GM21786 (cell line): ENCODE measurements at regions not wholly inside any gene's neighbourhood (a gene's known extent, or its start where the extent isn't known, plus 50 kb on each side); places are given as distances from the start of the nearest gene placed in this dataset.

Source experiments
- ATAC-seq: cut with Tn5 transposase; IDR thresholded peaks from one replicate; pipeline ENCODE4 v1.9.1; 2021; ENCODE audit not compliant: unreplicated experiment

DNA sequence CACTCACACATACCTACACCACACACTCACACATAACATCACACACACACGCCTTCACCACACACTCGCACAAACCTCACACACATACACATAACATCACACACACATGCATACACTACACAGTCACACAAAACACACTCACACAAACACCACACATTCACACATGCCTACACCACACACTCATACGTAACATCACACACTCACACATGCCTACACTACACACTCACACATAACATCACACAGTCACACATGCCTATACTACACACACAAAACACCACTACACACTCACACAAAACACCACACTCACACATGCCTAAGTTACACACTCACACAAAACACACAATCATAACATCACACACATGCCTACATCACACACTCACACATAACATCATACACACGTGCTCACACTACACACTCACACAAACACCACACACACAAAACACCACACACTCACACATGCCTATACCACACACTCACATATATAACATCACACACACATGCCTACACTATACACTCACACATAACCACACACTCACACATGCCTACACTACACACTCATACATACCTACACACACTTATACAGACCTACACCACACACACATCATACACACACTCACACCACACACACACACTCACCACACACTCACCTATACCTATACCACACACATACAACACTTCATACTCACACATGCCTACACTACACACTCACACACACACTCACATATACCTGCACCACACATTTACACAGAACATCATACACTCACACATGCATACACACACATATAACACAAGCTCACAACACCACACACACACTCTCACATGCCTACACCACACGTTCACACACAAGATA is 383.5 kb downstream of the C6orf118 start:
- ATAC-seq, result no peak

DNA sequence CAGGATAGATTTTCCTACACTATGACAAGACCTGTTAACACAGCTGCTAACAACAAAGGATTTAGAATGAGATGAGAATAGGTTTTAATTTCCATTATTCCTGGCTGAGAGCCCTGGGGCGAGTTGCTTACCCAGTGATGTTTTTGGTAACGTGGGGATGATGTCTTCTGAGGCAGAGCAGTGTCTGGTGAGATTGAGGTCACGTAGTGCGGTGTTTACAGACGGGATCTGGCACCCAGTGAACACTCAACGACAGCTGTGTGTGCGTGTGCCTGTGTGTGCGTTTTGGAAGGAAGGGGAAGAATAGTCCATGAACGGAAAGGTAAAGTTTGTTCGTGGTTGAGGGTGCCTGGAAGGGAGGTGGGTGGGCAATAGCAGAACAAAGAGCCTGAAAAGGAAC is 384.7 kb downstream of the C6orf118 start:
- no peak for ATAC-seq

DNA sequence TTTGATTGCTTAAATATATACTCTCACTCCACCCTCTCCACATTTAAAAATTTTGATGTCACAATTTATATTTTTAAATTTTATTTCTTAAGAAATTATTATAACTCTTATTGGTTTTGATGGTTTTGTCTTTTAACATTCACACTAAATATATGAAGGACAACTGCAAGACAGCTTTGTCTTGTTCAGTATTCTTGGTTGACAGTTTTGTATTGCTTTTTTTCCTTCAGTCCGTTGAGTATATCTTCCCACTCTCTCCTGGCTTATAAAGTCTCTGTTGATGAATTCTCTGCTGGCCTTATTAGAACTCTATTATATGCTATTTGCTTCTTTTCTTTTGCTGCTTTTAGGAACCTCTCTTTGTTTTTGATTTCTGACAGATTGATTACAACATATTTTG is 392.2 kb downstream of the C6orf118 start:
- no peak for ATAC-seq

DNA sequence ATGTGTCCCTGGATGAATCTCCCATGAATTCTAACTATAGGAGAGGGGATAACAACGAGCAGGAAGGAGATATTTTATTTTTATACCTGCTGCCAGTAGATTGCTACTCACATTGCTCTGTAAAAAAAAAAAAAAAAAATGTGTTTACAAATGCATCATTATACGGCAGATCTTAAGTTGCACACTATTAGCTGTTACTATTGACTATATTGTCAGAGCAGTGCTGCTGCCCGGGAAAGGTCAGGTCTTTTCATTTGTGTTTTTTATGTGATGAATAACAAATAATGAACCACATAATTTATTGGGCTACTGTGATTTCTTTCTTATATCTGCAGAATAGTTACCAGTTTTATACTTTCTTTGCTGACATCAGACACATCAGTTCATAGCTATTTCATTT is 393.3 kb downstream of the C6orf118 start:
- ATAC-seq, result no peak

DNA sequence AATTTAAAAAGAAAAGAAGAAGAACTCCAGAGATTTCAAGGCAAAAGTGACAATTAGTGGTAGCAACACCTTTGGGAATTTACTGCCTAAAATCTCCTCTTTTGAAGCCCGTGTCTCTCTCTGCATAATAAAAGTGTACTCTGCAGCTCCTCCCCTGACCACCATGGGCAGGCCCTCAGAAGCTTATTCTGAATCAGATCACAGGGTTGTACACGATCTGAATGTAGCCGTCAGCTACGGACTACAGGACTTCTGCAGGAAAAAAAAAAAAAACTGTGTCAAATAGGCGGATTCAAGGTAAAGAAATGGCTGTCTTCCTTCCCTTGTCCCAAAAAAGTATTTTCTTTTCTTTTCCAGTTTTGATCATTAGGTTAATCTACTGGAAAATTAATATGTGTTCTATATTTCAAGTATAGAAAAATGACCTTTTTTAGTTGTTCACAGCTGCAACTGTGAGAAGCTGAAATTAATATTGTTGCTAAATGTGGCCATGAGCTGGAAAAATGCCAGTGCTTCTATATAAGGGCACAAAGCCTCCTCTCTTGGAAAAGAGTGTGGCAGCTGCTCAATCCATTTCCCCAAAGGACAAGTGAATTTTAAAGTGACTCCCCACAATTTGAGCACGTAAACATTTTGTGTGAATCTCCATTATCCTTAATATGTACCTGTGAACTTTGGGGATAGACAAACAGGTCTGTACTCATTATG is 397.4 kb downstream of the C6orf118 start:
- ATAC-seq, result no peak

DNA sequence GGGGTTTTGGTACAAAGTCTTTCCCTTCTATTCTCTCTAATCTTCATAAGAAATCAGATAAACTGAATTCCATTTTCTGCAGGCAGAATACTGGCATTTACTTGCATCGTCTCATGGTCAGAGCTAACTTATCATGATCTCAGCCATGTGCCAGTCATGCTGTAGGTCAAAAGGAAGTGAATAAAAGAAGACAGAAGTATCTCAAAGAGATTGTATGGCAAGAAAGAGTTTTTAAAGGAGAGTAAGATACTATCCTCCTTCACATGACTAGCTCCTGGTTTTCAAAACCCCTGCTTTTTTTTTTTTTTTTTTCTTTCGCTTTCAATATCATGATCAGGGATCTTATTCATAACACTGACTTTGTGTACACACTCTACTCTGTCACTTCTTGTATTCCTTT is 398.3 kb downstream of the C6orf118 start:
- ATAC-seq, result no peak

DNA sequence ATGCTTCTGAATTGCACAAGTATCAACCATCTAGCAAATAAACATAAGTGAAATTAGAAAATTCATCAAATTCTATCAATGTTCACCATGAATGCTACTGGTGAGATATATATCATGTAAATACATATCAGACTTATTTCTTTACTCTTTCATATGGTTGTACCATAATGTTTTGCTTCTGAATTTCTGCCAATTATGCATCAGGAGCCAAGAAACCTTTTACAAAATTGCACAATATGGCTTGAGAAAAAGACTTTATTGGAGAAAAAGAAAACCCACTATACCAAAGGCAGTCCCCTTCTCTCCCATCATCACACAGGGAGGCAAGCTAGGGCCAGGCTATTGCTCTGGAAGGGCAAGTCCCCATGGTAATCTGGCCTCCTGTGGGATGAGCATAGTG is 402.6 kb downstream of the C6orf118 start:
- no peak for ATAC-seq

DNA sequence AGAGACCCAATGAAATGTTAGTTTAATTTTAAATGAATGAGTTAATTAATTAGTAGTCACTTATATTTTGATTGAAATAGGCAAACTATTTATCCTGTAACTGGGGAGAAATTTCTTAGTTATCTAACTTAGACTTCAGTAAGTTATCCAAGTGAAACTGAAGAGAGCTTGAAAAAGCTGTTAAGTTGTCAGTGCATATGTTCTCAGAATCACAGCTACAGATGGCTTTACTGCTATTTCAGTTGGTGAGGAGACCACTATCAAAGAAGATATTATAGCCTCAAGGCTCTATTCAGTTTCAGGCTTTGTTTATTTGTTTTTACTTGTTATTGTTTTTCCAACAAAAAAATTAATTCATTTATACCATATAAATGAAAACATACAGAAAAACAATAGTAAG is 404.1 kb downstream of the C6orf118 start:
- no peak for ATAC-seq

DNA sequence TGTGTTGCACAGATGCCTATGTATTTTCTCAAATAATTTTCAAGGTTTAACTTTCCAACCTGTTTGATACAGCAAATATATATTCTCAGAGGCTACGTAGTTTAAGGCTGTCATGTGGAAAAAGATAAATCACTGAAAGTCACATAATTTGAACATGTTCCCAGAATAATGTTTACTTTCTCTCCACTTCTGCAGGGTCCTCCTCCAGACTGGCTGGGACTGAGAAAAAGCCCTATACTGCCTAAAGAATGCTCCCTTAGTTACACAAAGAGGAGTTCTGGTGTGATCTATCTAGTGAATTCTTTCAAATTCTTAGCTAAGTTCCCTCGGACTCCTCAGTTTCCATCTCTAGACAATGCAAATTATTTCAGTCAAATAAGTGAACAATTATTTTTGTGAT is 411.0 kb downstream of the C6orf118 start:
- no peak for ATAC-seq

DNA sequence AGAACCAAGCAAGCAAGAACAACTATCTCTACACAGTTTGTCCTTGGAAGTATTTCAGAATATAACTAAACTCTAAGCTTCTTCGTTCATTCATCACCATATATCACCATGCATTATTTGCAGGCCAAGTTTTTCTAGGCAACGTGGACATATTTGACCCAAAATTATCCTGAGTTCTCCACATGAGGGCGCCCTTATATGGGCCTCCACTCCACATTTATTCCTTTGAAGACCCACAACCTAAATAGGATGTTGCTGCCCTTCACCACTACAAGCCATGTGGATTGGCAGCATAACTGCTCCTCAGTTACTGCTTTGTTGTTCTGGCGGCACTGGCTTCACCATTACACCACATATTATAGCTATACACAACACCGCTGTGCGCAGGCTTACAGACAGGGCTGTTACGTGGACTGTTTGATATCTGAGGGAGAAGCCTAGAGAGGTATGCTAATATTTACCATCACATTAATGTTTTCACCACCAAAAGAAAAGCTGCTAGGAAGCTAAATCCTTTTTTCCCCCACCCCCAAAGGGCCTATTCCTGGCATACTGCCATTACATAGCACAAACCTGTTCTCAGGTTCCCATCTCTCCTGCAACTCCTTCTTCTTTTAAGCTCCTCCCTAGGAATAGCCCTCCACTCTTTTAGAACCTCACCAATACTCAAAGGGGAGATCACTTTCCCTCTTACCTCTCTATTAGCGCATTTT is 411.7 kb downstream of the C6orf118 start:
- ATAC-seq, result no peak

DNA sequence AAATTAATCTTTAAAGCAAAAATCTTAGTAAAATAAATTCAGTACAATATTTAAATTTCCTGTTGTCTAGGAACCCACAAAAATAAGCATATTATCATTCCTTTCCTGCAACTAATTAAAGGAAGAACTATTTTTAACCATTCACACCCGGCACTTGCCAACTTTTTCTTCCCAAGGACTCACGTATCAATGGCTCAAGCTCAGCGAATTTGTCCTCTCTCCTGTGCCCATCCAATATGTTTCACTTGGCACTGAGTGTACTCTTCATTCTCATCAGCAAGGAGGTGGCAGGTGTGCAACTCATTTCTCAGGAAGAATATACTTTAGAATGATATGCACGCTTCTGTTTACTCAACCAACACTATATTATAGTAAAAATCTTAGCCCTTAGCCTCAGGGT is 419.4 kb downstream of the C6orf118 start:
- no peak for ATAC-seq

DNA sequence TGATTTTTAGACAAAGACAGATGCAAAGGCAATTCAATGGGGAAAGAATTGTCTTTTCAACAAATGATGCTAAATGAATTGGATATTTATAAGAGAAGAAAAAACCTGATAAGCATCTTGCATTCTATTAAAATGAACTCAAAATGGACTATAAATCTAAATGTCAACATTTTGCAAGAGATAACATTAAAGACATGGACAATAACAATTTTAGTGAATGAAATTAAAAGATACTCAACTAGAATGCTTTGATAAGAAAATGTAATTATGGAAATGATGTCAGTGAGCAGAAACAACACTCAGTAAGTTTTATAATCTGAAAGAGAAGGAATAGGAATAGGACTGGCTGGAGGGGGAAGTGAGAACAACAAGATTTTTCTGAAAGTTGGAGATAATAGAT is 421.7 kb downstream of the C6orf118 start:
- ATAC-seq, result no peak

DNA sequence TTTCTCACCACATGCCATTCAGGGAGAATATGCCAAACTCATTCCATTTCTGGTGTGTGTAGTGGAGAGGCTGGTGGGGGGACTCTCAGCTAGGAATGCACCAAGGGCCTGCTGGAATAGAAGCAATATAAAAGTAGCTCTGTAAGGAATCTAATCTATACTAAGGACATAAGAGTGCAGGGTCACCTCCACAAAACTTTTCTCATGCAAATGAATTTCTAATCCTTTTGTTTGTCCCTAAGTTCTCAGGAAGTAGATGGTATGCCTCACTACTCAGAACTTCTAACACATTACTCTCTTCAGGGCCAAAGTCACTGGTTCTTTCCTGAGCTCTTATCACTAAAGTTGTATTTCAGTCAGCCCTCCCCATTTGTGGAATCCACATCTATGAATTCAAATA is 427.2 kb downstream of the C6orf118 start:
- no peak for ATAC-seq

DNA sequence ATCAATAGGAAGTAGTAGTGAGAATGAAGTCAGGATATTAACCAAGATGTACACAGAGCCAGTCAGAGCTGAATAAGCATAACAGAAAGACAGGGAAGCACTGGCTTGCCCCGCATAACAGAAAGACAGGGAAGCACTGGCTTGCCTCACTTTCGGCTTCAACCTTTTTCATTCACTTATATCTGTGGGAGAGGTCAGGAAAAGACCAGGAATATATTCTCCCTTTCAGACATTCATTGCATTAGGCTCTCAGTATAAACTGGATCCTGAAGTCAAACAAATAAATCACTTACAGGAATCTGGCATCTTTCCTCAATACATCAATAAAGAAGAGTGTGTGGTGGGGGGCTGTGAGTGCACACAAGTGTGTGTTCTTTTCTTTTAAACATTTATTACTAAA is 437.6 kb downstream of the C6orf118 start:
- no peak for ATAC-seq

DNA sequence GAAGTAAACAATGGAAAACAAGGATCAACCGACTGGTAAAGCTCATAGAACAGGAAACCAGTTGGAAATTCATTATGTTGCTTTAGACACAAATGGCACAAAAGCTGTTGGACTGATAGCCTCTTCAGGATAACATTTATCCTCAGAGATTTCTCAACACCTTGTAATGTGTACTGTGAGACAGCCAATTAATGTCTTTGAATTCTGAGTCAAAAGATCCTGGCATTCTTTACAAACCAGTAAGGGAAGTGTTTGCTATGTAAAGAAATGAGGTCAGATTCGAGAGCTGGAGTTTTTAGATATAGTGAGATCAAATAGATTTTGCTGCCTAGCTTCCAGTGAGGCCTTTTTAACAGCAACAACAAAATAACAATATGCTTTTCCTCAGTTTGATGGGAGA is 439.2 kb downstream of the C6orf118 start:
- ATAC-seq, result no peak

DNA sequence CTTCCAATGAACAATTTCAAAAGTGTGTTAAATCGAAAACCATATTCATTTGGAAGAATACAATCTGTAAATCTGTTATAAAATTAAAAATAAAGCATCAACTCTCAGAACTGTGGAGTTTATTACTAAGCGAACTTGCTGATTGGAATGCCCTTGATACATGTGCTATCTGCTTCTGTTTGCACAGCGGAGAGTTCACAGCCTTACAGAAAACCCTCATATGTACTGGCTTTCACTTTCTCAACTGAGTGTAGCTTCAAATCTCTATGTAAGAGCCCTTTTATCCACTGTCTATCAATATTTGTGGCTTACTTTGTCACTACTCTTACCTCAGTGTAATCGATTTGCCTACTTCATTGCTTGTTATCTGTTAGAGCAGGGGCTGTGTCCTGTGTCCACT is 447.4 kb downstream of the C6orf118 start:
- no peak for ATAC-seq

DNA sequence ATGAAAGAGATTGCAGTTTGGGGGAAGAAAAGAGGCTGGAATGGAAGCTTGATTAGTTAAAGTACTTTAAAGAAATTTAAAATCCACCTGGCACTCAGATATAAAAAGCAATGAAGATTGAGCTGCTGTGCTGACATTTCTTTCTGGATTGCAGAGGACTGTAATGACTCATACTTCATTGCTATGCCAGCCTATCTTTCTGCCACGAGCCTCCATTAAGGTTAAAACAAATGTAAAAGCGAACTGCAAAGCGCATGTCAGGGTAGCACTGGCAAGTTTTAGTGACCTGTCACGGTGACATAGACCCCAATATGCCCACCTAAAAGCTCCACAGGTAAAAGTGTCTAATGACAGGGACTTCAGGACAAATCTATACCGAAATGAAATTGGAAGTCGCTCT is 449.6 kb downstream of the C6orf118 start:
- no peak for ATAC-seq

DNA sequence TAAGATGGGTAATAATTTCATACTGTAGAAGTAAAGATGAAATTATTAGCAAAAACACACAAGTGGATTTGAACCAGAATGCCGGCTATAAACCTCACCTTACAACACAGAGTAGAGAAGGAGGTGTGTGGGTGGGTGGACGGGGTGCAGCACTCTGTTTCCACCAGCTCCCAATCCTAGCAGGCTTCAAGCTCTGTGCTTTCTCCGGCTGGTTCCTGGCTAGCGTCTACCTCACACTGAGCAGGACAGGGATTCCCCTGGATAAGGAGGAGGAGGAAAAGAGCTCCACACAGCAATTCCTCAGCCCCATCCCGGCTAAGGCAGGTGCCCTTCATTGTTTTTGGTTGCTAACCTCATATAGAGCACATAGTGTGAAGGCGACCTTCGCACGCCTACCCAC is 453.3 kb downstream of the C6orf118 start:
- ATAC-seq, result no peak

DNA sequence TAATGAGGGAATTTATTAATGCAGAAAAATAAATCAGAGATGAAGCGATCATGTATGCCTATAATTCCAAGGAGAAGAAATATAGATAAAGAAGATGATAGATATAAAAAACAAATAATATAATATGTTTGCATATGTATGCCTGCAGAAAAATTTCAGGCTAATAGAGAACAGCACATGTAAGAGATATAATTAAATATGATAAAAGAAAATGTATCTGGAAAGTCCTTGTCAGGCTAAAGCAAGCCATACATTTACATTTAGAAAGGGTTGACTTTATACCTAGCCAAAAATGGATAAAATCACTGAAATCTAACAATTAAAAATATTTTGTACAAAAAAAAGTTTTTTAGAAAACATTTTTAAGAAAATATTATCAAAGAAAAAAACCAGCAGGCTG is 454.1 kb downstream of the C6orf118 start:
- no peak for ATAC-seq

DNA sequence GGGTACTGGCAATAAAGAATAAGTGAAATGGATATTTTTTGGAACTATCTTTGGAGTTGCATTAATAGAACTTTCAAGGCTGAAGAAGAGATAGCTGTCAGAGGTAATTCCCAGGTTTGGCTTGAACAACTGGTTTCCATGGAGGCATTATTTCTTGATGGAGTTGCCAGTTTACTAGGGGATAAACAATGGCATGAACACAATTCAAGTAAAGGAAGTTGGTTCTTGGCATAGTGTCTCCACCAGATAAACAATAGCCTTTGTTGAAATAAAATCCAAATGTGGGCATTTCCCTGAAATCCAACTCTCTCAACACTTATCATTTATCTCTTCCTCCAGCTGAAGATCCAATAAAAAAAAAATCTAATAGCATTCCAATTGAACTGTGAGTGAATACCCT is 454.9 kb downstream of the C6orf118 start:
- ATAC-seq, result no peak

DNA sequence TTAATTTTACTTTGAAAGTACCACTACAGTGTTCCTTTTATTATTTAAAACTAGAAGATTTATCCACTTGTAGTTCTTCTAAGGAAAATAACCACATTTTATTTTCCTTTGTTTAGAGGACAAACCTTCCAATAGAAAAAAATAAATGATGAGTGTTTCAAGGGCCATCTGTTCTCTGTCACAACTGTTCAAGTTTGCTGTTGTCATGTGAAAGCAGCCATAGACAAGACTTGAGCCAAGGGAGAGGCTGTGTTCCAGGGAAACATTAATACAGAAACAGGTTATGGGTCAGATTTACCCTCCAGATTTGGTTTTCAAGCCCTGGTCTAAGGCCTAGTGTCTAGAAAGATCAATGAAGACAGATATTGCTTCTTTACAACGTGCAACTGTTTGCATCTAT is 463.6 kb downstream of the C6orf118 start:
- ATAC-seq, result no peak

DNA sequence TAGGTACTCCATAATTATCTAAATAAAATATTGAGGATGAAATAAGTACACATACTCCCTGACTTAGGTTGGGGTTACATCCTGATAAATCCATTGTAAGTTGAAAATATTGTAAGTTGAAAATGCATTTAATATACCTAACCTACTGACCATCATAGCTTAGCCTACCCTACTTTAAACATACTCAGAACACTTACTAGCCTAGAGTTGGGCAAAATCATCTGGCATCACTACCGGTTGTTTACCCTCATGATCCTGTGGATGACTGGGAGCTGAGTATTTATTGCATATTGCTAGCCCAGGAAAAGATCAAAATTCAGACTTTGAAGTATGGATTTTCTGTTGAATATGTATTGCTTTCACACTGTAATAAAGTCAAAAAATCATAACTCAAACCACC is 467.3 kb downstream of the C6orf118 start:
- no peak for ATAC-seq
